Breast epithelium (tissue), 4 donors: ENCODE measurements at regions not wholly inside any gene's neighbourhood (a gene's known extent, or its start where the extent isn't known, plus 50 kb on each side); places are given as distances from the start of the nearest gene placed in this dataset.
"Not testable (repeated sequence)": the region's sequence is repeated elsewhere in the genome, so short reads cannot be mapped to it uniquely, and the experiment has no call there.

Source experiments
- DNase-seq, 2 donors: peaks; one replicate each; pipeline ENCODE4 v3.0.0-alpha.2; 2019; ENCODE audit warnings: low spot score in 2 of 2
- H3K27ac ChIP-seq, 2 donors: fragments of 200-600 bp; sonication (generic) in 1 of 2; one replicate each; pipeline ENCODE4 v1.5.1; 2016 to 2019; ENCODE audit warnings: mild to moderate bottlenecking in 1 of 2
- H3K27me3 ChIP-seq, 2 donors: fragments of 200-600 bp; sonication (generic) in 1 of 2; one replicate each; pipeline versions ENCODE4 v1.5.1 to v1.6.0; 2017 to 2019; ENCODE audit warnings: control low read depth in 1 of 2, mild to moderate bottlenecking in 1 of 2
- H3K36me3 ChIP-seq: fragments of 200-600 bp; one replicate; pipeline ENCODE4 v1.5.1; 2019
- H3K4me1 ChIP-seq, 2 donors: fragments of 200-600 bp; sonication (generic); one replicate each; pipeline ENCODE4 v1.5.1; 2016 to 2019; ENCODE audit warnings: control low read depth in 1 of 2
- H3K4me3 ChIP-seq, 3 donors: fragments of 200-600 bp; sonication (generic); 1 replicate in 2 of 3; 2 replicates in 1 of 3; pipeline ENCODE4 v1.5.1; 2016 to 2019; ENCODE audit warnings: mild to moderate bottlenecking in 3 of 3, moderate library complexity in 2 of 3
- H3K9me3 ChIP-seq, 2 donors: fragments of 200-600 bp; sonication (generic) in 1 of 2; one replicate each; pipeline ENCODE4 v1.5.1; 2016 to 2019; ENCODE audit warnings: control low read depth in 1 of 2
- POLR2A ChIP-seq: fragments of 450-650 bp; IDR thresholded peaks from one replicate; pipeline ENCODE4 v1.6.1; 2016; ENCODE audit warnings: antibody characterized with exemption, mild to moderate bottlenecking, moderate library complexity
- POLR2AphosphoS5 ChIP-seq, 3 donors: sonication (generic); formaldehyde crosslinking; IDR thresholded peaks; one replicate each; pipeline ENCODE4 v1.6.1; 2017; ENCODE audit warnings: antibody characterized with exemption in 3 of 3
- intact Hi-C: fragments of 100-400 bp; cut with DNase I; formaldehyde crosslinking; loops from one replicate; pipeline ENCODE4 v1.15.1; 2023; ENCODE audit warnings: low total_unique reads
- TF ChIP-seq, protein P1 (sequence below), 3 donors: fragments of 450-650 bp; IDR thresholded peaks; one replicate each; pipeline ENCODE4 v1.5.1; 2016 to 2017; ENCODE audit warnings: antibody characterized with exemption in 3 of 3, mild to moderate bottlenecking in 3 of 3, moderate library complexity in 3 of 3

DNA sequence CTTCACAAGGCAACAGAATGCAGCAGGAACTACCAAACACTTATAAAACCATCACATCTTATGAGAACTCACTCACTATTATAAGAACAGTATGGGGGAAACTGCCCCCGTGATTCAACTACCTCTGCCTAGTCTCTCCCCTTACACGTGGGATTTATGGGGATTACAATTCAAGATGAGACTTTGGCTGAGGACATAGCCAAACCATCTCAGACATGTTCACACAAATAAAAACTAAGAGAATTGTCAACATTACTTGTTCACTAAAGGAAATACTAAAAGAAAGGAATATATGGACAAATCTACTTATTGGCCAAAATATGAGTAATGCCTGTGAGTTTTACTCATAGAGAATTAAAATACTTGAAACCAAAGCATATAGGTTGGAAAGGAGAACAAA is 505.1 kb downstream of the IGSF11 start:
- no peak for TF ChIP-seq POLR2A
- no peak for TF ChIP-seq POLR2AphosphoS5 (IDR thresholded peaks at IDR 0.05)
- TF ChIP-seq, protein P1, sequence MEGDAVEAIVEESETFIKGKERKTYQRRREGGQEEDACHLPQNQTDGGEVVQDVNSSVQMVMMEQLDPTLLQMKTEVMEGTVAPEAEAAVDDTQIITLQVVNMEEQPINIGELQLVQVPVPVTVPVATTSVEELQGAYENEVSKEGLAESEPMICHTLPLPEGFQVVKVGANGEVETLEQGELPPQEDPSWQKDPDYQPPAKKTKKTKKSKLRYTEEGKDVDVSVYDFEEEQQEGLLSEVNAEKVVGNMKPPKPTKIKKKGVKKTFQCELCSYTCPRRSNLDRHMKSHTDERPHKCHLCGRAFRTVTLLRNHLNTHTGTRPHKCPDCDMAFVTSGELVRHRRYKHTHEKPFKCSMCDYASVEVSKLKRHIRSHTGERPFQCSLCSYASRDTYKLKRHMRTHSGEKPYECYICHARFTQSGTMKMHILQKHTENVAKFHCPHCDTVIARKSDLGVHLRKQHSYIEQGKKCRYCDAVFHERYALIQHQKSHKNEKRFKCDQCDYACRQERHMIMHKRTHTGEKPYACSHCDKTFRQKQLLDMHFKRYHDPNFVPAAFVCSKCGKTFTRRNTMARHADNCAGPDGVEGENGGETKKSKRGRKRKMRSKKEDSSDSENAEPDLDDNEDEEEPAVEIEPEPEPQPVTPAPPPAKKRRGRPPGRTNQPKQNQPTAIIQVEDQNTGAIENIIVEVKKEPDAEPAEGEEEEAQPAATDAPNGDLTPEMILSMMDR (IDR thresholded peaks at IDR 0.05), result no peak
- Histone ChIP-seq H3K9me3 (no peaks in the 10 kb centered on the region), H3K27ac (no peak overlapping the region), H3K4me1 (no peaks in the 10 kb centered on the region), H3K4me3 (no peak overlapping the region), H3K36me3 (no peaks in the 10 kb centered on the region), H3K27me3 (no peaks in the 10 kb centered on the region)
- DNase-seq, result no peak
- intact Hi-C loops, result no loop called here

- Histone ChIP-seq H3K9me3 (no peaks in the 10 kb centered on the region), H3K4me3 (no peak overlapping the region), H3K4me1 (no peaks in the 10 kb centered on the region), H3K27ac (no peak overlapping the region), H3K27me3 (no peaks in the 10 kb centered on the region), H3K36me3 (no peaks in the 10 kb centered on the region)
- no peak for DNase-seq
- TF ChIP-seq POLR2AphosphoS5 (IDR thresholded peaks at IDR 0.05) (no peak), POLR2A (no peak)
- TF ChIP-seq, protein P1 (IDR thresholded peaks at IDR 0.05), result no peak
- intact Hi-C loops, result no loop called here
Measured at GRCh38 chr3:118530350-118530922, 504.2 kb downstream of the IGSF11 start.

DNA sequence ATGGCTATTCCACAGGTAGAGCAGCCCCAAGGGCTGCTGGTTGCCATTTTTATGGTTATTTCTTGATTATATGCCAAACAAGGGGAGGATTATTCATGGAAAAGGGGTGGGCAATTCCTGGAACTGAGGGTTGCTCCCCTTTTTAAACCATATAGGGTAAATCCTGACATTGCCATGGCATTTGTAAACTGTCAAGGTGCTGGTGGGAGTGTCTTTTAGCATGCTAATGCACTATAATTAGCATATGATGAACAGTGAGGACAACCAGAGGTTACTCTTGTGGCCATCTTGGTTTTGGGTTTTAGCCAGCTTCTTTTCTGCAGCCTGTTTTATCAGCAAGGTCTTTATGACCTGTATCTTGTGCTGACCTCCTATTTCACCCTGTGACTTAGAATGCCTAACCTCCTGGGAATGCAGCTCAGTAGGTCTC is 503.7 kb downstream of the IGSF11 start:
- DNase-seq, H3K36me3 ChIP-seq, H3K9me3 ChIP-seq, intact Hi-C loops, H3K4me3 ChIP-seq, H3K4me1 ChIP-seq, H3K27ac ChIP-seq, H3K27me3 ChIP-seq: not testable (repeated sequence)

- intact Hi-C loops, result no loop called here
- Histone ChIP-seq H3K27me3 (no peaks in the 10 kb centered on the region), H3K4me3 (no peak overlapping the region), H3K36me3 (no peaks in the 10 kb centered on the region), H3K9me3 (no peaks in the 10 kb centered on the region), H3K4me1 (no peaks in the 10 kb centered on the region), H3K27ac (no peak overlapping the region)
- TF ChIP-seq POLR2AphosphoS5 (IDR thresholded peaks at IDR 0.05), result no peak
- TF ChIP-seq POLR2A, result no peak
- TF ChIP-seq, protein P1 (IDR thresholded peaks at IDR 0.05), result no peak
- DNase-seq, result no peak
Measured at GRCh38 chr3:118531816-118532215, 502.8 kb downstream of the IGSF11 start.

DNA sequence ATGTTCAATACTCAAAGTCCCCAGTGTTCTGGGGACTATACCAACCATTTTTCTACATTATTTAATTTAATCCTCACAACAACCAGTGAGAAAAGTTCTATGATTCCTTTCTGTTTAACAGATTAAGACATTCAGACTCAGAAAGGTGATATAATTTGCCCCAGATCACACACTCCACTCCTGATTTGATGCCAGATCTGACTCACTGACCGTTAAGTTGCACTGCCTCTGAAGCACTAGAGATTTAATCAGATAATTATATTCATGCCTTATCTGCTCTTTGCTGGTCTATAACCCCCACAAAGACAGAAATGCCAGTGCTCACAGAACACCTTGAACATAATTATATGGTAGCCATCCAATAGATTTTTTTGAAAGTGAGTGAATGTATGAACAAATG is 501.0 kb downstream of the IGSF11 start:
- TF ChIP-seq, protein P1 (IDR thresholded peaks at IDR 0.05), result no peak
- TF ChIP-seq POLR2AphosphoS5 (IDR thresholded peaks at IDR 0.05), result no peak
- no peak for TF ChIP-seq POLR2A
- Histone ChIP-seq H3K27ac (no peak overlapping the region), H3K36me3 (no peaks in the 10 kb centered on the region), H3K4me3 (no peak overlapping the region), H3K9me3 (no peaks in the 10 kb centered on the region), H3K4me1 (no peaks in the 10 kb centered on the region), H3K27me3 (no peaks in the 10 kb centered on the region)
- intact Hi-C loops, result no loop called here
- DNase-seq, result no peak

DNA sequence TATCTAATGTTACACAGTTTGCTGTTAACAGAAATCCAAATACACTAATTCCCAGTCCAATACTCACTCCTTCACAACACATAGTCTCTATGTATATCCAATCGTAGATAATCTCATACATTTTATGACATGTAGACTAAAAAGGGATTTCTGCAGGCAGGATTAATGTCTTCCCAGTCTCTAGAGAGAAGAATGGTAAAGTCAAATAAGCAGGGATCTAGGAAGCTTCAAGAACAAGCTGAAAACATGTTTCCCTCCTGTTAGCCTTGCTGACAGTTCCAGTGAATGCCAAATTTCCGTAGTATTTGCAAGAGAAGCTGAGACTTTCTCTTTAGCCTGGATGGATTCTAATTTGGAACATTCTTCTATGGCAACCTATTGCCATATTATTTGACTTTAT is 500.1 kb downstream of the IGSF11 start:
- no peak for DNase-seq
- Histone ChIP-seq H3K36me3 (no peaks in the 10 kb centered on the region), H3K4me1 (no peaks in the 10 kb centered on the region), H3K9me3 (no peaks in the 10 kb centered on the region), H3K4me3 (no peak overlapping the region), H3K27ac (no peak overlapping the region), H3K27me3 (no peaks in the 10 kb centered on the region)
- TF ChIP-seq POLR2AphosphoS5 (IDR thresholded peaks at IDR 0.05), result no peak
- TF ChIP-seq, protein P1 (IDR thresholded peaks at IDR 0.05), result no peak
- no peak for TF ChIP-seq POLR2A
- intact Hi-C loops, result no loop called here
